GM10248 (cell line): ENCODE measurements at regions not wholly inside any gene's neighbourhood (a gene's known extent, or its start where the extent isn't known, plus 50 kb on each side); places are given as distances from the start of the nearest gene placed in this dataset.

ENCODE experiments used
- CTCF ChIA-PET: fragments of 300-600 bp; sonication (Branson Sonifier 250); formaldehyde crosslinking; extraction: SDS; loops from one replicate; lab custom pipeline; 2021; ENCODE audit warnings: antibody characterized with exemption; lab: Yijun Ruan, JAX
- POLR2A ChIA-PET: fragments of 350-650 bp; sonication (Branson Sonifier 250); formaldehyde crosslinking; extraction: SDS; loops from one replicate; lab custom pipeline; 2020; ENCODE audit warnings: antibody characterized with exemption; lab: Yijun Ruan, JAX
- DNase-seq: peaks from one replicate; pipeline ENCODE4 v3.0.0; 2012; ENCODE audit errors: extremely low spot score
- TF ChIP-seq, protein P1 (sequence below): IDR thresholded peaks from 2 replicates; pipeline ENCODE4 v1.5.1; 2012; ENCODE audit warnings: mild to moderate bottlenecking, low read depth; ENCODE audit errors: extremely low read depth, missing control alignments, control extremely low read depth

DNA sequence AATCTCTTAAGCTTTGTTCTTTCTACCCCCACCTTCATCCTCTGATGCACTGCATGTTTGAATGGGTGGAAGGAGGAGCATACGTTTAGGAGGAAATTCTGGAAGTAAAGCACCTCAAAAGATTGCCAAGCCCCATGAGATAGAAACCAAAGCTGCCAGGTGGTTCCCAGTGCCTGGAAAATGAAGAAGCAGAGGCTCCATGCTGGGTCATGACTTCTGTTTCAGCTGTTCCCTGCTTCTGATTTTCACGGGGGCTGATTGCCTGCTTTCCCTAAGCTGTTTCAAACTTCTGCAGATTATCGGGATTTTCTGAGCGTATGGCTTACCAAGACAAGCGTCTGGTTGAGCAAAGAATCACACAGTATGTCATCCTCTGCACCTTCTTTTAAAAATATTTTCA is 87.5 kb upstream of the SYNDIG1 start:
- TF ChIP-seq, protein P1, sequence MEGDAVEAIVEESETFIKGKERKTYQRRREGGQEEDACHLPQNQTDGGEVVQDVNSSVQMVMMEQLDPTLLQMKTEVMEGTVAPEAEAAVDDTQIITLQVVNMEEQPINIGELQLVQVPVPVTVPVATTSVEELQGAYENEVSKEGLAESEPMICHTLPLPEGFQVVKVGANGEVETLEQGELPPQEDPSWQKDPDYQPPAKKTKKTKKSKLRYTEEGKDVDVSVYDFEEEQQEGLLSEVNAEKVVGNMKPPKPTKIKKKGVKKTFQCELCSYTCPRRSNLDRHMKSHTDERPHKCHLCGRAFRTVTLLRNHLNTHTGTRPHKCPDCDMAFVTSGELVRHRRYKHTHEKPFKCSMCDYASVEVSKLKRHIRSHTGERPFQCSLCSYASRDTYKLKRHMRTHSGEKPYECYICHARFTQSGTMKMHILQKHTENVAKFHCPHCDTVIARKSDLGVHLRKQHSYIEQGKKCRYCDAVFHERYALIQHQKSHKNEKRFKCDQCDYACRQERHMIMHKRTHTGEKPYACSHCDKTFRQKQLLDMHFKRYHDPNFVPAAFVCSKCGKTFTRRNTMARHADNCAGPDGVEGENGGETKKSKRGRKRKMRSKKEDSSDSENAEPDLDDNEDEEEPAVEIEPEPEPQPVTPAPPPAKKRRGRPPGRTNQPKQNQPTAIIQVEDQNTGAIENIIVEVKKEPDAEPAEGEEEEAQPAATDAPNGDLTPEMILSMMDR = no peak
- CTCF ChIA-PET = interaction anchor here (1.6 kb wide), 1 partner anchor 25 kb away, joined by 3 read pairs; no protein-coding TSS in a partner anchor
- POLR2A ChIA-PET = no interaction called here
- no peak for DNase-seq

DNA sequence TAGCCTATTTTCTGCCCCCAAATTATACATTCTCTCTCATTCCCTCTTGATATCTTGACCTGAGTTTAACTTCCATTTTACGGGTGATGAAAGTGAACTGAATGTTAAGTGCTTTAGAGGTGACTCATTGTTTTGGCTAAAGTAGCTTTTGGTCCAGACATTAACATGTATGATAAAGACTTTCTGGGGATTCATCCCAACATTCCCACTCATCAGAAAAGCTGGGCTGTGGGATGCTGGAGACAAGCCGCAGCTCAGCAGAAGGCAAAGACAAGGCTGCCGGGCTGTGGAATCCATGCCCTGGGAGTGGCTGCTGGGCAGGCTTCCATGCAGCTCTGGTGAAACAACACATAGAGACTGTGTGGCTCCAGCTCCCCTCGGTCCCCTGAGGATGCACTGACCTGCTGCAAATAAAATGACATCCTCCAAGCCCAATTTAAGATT is 89.9 kb upstream of the SYNDIG1 start:
- no peak for DNase-seq
- ChIA-PET CTCF (interaction anchor here (0.9 to 1.2 kb wide), 3 partner anchors 9 to 37 kb away, joined by 3 read pairs; no protein-coding TSS in a partner anchor), POLR2A (no interaction called here)
- TF ChIP-seq, protein P1 = no peak

DNA sequence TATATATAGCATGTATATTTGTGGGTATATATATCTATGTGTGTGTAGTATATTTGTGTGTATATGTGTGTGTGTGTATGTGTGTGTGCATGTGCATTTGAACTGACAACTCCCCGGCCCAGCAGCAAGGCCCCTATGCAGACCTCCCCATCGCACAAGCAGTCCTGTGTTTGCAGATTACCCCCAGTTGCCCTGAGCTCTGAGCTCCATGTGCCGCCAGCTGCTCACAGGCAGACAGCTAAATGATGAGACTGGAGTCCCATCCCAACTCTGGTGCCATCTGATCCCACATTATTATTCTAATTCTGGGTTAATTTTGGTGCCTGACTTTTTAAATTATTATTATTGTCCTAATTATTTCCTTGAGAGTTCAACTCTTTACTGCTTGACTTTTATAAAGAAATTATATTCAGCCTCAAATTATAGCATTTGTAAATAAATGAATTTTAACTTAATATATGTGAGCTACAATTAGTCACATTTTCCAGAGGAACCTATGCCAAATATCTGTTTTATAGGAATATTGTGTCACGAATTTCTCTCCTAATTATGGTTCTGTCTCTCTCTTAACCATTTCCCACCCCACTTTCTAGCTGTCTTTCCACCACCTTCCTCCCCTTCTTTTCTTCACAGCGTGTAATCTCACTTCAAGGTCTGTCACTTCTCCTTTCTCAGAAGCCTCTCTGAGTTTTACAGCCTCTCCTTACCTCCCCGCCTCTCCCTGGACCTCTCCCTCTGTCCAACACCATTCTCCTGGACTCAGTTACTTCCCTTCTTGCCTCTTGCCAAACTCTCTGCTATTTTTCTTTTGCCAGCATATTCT is 90.6 kb upstream of the SYNDIG1 start:
- TF ChIP-seq, protein P1 = no peak
- DNase-seq = no peak
- ChIA-PET POLR2A (no interaction called here), CTCF (no interaction called here)

DNA sequence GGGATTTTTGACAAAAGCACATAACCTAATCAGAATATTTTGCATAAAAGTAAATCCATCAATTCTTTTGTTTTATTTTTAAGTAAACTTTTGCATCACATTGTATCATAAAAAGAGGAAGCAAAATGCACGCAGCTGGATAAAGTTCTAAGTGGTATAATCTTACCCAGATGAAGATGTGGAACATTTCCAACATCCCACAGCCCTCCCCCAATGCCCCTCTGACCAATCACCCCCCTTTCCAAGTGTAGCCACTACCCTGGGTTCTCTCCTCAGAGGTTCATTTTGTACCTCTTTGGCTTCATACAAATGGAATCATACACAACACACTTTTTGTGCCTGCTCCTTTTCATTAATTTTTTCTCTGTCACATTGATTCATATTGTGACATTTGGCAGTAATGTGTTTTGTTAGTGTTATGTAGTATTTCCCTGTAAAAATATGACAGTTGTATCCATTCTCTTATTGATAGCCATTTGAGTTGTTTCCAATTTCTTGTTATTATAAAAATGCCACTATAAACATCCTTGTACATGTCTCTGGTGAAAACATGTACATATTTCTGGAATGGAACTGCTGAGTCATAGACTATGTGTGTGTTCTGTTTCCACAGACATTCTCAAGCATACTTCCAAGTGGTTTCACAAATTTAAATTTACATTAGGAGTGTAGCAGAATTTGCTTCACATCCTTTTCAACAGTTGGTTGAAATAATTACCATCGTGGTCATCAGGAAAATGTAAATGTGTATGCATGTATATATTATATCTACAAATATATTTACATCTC is 92.9 kb upstream of the SYNDIG1 start:
- TF ChIP-seq, protein P1 = no peak
- ChIA-PET CTCF (no interaction called here), POLR2A (no interaction called here)
- no peak for DNase-seq

DNA sequence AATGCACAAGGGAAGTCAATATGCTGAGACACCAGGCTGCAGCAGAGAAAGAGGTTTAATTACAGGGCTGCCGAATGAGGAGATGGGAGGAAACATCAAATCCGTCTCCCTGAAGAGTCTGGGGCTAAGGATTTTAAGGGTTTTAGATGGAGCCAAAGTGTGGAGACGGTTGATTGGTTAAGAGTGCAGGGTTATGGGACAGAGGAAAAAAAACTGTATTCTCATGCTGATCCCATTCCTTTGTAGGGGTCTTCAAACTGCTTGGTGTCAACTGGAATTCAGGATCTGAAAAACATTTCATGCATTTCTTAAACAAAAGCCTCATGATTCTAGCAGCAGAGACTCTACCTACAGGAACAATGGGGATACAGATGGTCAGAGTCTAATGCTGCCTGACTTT is 96.1 kb upstream of the SYNDIG1 start:
- TF ChIP-seq, protein P1 = no peak
- CTCF ChIA-PET = no interaction called here
- POLR2A ChIA-PET = no interaction called here
- DNase-seq = no peak

DNA sequence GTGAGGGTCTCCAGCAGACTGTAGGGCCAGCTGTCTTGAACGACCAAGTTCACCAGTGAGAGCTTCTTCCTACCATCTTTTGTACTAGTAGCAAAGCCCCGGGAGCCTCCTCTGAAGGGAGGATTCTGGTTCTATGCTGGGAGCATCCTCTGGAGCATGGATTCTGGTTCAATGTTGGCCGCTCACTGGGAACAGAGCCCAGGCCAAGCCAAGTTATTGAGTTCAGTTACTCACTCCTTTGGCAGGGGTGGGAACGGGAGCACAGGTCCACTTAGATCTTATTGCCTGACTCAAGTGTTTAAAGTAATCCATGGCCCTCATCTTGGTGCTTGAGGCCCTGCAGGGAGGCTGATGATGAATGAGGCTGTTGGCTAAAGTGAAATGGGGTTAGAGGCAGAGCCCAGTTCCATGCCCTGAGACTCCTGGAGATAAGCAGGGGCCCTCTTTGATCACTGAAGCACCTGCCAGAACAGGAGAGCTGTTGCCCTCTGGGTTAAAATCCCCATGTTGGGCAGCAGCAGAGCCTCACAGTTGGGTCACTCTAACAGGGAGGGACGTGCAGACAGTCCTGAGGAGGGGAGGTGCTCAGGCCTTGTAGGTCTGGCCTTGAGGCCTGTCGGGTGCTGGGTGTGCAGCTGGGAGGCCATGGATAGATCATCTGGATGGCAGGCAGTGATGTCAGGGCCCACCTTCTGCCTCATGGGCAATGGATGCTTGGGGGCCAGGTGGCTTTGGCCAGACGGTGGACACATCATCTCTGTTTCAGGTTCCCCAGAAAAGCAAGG is 98.3 kb upstream of the SYNDIG1 start:
- POLR2A ChIA-PET = no interaction called here
- TF ChIP-seq, protein P1 = no peak
- DNase-seq = no peak
- CTCF ChIA-PET = interaction anchor here (1.4 kb wide), 2 partner anchors 10 to 74 kb away, joined by 3 read pairs; no protein-coding TSS in a partner anchor
